Nucleus accumbens (tissue), 56 donors: ENCODE measurements at regions not wholly inside any gene's neighbourhood (a gene's known extent, or its start where the extent isn't known, plus 50 kb on each side); places are given as distances from the start of the nearest gene placed in this dataset.
"Not testable (repeated sequence)": the region's sequence is repeated elsewhere in the genome, so short reads cannot be mapped to it uniquely, and the experiment has no call there.

ENCODE experiments used
- DNase-seq, 56 donors: peaks; one replicate each; lab custom pipeline; 2025; lab: John Stamatoyannopoulos, UW

DNA sequence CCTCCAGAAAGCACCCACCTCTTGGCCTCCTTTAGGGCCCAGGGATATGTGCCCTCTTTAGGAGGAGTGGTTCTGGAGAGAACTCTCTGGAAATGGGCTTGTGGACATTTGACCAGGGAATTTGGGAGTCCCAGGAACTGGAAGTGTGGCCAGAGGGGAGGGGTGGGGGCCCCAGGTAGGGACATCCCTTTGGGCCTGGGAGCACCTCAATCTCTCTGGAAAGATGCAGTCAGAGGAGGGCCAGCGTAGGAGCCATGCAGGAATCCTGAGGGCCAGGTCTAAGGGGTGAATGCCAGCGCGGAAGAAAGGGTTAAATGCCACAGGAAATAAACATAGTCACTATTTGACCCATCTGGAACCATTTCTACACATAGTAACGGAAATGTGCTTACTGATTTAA, 50.3 kb upstream of the ITGA11 start:
- no peak for DNase-seq

DNA sequence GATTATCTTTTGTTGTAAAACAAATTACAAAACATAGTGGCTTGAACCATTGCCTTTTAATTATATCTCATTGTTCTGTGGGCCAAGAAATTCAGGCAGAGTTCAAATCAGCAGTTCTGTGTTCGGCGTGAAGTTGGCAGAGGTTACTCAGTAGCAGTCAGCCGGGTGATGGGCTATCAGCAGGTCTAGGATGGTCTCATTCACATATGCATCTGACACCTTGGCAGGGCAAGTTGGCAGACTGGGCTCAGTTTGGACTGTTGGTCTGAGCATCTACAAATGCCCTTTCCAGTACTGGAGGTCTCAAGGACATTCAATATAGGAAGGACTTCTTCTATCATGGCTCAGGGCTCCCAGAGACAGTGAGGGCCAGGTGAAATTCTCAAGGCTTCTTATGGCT, 51.2 kb upstream of the ITGA11 start:
- DNase-seq = no peak

DNA sequence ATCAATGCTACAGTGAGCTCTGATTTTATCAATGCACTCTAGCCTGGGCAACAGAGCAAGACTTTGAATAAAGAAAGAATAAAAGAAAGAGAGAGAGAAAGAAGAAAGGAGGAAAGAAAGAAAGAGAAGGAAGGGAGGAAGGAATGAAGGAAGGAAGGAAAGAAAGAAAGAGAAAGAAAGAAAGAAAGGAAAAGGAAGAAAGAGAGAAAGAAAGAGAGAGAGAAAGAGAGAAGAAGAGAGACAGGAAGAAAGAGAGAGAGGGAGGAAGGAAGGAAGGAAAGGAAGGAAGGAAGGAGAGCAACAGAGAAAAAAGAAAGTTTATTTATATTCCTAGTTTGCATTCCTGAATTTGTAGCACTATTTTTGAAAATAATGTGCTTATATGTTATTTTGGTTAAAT, 52.3 kb upstream of the ITGA11 start:
- no peak for DNase-seq

DNA sequence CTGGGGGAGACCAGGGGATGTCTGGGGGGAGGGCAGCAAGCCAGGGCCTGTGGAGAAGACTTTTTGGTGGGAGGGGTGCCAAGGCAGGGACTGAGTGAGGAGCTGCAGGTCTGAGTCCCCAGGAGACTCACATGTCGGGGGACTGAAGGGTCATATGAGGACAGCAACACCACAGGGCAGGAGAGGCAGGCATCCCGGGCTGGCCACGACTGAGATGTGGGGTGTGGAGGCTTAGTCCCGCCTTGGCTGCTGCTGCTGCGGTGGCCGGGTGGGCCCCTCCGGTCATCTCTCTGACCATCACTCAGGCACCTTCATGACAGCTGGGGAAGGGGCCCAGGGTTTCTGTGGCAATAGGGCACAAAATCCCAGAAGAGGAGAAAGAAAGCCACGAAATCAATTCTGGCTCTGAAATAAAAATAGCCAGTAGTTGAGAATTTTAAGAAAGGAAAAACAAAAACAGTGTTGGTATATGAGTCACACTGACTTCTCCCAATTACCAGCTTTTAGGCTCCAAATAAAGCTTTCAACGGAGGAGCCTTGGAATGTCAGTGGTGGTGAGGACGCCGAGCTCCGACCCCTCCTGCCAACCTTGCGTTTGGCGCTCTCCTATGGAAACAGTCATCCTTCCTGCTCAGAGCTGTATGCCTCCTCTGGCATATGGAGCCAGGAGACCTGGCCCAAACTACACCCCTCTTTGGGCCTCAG, 52.9 kb upstream of the ITGA11 start:
- DNase-seq = no peak

DNA sequence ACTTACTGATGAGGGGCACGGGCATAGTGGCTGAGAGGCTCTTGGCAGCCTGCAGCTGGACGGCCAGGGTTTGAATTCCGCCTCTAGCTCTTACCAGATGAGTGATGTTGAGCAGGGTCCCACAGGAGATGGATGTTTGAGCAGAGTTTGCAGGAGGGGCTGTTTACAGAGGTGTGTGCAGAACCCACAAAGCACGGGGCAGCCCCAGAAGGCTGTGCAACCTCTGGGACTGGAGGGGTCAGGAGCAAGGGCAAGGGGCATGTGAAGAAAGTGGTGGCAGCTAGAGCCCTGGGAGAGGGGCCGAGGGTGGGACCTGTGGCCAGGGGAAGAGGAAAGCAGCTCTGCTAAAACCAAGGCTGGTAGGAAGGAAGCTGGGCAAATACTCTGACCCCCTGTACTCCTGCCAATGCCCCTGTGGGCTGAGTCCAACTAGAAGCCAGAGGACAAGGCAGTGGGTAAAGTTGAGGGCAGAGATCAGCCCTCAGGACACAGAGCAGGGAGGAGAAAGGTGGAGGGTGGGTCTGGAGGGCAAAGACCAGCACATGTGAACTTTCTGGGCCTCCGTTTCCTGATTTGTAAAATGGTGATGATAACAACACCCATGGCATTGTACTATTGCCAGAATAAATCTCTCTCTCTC, 53.9 kb upstream of the ITGA11 start:
- no peak for DNase-seq

DNA sequence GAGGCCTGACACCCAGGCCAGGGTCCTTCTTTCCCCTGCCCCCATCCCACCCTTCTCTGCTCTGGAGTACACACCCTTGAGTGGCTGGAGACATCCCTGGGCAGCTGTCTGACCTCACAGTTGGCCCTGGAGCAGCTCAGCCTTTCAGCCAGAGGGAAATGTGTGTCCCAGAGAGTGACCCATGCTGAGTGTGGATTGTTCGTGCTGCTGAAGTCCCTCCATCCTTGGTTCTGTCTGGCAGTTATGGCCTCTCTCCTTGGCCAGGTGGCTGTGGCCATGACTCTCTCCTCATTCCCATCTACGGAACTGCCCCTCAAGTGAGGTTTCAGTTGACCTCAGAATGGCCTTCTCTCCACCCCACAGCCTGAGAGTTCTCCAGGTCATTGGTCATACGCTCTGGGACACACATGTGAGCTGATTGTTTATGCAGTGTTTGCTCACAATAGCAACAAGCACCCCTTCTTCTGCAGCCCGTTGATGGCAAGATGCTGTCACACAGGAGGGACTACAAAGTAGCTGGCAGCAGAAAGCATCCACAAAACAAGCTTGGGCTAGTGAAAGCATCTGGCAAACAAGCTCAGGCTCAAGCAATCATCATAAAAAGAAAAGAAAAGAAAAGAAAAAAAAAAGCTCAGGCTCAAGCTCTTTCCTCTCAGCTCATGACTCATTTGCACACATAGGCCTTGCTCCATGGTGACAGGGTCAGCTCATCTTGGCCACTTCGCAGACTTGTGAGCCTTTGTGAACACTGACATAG, 55.3 kb upstream of the ITGA11 start:
- DNase-seq = no peak

DNA sequence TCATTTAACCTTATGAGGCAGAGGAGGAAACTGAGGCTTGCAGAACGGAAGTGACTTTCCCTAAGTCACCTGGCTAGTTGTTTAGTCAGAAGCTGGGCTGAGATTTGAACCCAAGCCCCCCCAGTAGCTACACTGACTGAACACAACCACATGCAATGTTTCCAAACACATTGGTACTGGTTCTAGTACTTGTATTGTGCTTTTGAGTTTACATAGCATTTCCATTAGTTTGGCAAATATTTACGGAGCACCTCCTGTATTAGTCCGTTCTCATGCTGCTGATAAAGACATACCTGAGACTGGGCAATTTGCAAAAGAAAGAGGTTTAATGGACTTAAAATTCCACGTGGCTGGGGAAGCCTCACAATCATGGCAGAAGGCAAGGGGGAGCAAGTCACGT, 56.3 kb upstream of the ITGA11 start:
- DNase-seq = no peak

DNA sequence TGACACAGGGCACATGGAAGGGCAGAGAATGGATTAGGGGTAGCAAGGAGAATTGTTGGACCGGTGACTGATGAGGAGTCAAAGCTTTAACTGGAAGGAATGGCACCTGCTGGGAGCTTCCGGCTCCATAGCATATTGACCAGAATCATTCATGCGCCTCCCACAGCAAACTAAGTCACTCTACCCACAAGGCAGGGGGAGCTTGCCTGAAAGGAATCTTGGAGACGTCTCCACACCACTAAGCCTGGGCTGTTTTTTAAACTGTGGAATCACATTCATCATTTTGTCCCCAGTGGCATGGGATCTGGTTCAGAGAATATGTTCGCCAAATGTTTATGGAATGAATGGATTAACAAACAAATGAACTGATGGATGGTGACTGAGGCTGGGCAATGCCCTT, 57.0 kb upstream of the ITGA11 start:
- no peak for DNase-seq

DNA sequence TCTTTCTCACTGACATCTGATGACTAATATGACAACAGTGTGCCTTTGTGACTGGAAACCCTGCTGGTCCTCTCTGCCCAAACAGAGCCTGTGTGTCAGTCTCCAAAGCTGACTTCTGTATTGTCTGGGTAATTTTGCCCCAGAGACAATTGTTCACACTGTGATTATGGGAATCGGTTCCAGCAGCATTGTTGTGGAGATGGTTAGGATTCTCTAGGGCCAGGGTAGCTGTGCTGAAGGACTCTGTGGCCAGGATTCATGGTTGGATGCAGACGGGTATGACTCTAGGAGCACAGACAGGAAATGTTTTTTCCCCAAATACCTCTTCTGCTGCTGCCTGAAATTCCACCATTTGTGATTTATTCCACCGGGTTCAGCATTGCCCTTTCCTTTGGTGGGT, 57.5 kb upstream of the ITGA11 start:
- DNase-seq = no peak

DNA sequence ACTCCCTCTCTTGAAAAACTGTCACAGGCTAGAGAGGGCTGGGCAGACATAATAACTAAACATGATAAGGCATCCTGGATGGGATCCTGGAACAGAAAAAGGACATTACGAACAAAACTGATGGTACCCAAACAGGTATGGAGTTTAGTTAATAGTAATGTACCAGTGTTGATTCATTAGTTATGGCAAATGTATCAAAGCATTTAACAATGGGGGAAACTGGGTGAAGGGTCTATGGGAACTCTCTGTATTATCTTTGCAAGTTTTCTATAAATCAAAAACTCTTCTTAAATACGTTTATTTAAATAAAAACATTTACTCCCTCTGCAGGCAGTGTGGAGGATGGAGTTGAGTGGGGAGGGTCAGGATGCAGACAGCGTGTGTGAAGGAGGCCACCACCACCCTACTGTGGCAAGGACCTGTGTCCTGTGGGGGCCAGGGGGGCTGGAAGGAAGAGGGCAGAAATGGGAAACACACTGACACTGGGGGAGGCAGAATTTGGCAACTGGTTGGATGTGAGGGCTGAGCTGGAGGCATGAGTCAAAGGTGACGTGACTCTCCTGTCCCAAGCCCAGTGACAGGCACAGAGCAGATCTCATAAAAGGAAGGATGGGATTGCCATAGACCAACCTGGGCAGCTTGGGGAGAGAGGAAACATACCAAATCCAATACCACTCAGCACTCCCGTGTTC, 59.6 kb upstream of the ITGA11 start:
- no peak for DNase-seq

DNA sequence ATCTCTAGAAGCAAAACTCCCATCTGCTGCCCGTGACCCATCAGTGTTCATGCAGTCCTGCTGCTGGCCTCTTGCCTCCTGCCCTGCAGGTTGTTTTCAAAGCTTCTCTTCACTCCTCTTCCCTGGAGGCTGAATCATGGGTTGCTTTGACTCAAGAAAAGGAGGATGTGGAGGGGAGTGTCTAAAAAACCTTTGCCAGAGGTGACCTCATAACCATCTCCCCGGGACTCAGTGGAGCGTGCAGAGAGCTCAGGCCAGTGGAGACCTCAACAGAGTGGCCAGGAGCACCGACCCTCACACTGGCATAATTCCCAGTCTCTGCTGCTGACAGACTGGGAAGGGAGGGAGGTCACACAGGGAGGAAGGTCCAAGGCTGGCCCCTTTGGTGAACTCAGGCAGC, 60.9 kb upstream of the ITGA11 start:
- no peak for DNase-seq

DNA sequence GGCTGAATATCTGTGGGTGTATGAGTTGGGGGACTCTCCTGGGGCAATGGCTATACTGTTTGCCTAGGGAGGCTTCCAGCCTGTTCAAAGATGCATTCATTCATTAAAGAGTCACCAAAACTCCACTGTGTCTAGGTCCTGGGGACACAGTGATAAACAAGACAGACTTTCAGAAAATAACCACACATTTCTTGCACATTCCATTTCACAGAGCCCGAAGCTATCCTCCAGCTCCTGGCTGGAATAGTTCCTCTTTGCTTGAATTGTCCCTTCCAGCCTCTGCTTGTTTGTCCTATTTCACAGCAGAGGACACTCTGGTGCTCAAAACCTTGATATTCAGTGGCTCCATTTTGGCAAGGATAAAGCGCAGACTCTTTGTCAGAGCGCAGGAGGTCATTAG, 61.7 kb upstream of the ITGA11 start:
- no peak for DNase-seq

DNA sequence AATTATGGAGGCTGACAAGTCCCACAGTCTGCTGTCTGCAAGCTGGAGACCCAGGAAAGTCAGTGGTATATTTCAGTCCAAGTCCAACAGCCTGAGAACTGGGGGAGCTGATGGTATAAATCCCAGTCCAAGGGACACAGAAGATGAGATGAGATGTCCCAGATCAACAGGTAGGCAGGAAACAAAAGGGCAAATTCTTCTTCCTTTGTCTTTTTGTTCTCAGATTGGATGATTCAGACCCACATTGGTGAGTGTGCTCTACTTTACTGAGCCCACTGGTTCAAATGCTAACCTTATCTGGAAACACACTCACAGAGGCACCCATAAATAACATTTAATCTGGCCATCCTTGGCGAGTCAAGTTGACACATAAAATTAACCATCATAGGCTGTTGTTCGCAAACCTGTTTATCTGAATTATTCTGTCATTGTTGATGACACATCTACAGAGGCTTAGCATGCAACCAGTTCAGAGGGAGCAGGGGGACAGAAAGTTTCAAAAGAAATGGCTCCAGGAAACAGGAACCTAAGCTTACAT, 62.7 kb upstream of the ITGA11 start:
- no peak for DNase-seq

DNA sequence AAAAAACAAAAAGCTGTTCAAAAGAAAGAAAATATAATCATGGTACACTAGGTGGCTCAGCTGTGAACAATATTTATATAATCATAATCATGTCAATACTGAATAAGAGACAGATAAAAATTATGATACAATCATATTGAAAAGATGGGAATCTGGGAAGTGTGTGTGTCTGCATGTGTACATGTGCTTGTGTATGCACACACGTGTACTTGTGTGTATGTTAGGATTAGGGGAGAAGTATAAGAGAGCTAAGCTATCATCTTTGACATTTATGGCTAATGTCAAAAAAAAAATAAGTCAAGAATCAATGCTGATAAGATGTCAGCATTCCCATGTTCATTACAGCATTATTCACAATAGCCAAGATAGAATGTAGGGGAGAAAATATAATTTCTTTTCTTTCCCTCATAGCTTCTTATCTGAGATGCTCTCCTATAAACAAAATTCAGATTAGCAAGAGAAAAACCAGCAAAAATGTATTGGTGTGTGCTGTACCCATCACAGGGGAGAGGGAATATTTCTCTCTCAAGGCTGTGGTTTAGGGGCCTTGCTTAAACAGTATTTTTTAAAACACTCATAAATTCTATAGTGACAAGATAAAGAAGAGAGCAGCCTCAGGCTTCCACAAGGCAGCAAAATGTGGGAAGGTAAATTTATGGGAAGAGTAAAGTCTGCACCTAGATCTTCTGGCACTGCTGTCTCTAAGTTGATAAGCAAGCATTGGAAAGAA, 63.4 kb upstream of the ITGA11 start:
- no peak for DNase-seq

DNA sequence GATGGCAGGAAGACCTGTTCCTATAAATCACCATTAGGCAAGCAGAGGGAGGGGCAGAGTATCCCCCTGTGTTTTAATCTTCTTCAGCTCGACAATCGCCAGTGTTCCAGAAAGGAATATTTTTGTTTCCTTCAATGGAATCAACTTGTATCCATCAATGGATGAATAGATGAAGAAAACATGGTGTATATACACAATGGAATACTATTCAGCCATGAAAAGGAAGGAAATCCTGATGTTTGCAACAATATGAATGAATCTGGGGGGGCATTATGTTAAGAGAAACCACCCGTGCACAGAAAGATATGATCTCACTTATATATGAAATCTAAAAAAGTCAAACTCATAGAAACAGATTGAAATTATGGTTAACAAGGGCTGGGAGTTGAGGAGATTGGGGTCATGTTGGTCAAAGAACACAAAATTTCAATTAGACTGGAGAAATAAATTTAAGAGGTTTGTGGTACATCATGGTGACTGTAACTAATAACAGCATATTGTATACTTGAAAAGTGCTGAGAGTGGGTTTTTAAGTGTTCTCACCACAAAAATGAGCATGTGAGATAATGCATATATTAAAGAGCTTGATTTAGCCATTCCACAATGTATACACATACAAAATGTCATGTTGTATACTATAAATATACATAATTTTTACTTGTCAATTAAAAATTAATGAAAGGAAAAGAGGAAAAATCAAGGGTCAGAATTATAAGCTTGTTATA, 64.2 kb upstream of the ITGA11 start:
- no peak for DNase-seq

DNA sequence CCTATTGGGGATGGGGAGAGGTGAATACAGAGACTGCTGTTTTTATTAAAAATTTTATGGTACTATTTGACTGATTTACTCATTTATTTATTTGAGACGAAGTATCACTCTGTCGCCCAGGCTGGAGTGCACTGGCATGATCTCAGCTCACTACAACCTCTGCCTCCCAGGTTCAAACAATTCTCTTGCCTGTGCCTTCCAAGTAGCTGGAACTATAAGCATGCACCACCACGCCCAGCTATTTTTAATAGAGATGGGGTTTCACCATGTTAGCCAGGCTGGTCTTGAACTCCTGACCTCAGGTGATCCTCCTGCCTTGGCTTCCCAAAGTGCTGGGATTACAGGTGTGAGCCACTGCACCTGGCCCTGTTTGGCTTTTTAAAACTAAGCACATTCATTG, 64.8 kb upstream of the ITGA11 start:
- not testable (repeated sequence) for DNase-seq

DNA sequence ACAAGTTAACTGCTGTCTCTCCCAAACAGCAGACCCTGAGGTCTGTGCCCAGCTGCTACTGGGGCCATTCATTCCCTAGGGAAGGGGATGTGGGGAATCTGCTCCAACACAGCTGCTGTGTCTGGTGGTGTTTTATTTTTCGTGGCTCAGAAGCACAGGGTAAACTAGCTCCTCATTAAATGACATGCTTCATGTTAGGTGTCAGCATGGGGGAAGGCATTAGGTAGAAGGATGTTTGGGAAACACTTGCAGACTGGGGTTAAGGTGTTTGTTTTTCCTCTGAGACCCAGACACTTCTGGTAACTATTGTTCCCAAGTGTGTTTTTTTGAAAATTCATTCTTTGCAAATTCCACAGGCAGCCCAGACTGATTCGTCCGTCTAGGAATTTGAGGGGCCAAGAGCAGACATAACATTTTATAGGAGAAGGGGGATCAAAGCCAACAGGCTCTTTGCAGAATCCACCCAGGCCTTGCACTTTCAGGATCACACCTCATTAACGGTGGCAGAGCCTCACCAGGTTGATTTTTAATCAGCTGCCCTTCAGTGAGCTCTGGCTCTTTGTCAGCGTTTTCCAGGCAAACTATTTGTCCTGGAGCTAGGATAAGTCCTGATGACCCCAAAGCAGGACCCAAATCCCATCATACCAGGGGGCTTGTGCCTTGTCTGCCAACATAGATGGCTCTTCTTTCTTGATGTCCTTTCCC, 65.4 kb upstream of the ITGA11 start:
- no peak for DNase-seq

DNA sequence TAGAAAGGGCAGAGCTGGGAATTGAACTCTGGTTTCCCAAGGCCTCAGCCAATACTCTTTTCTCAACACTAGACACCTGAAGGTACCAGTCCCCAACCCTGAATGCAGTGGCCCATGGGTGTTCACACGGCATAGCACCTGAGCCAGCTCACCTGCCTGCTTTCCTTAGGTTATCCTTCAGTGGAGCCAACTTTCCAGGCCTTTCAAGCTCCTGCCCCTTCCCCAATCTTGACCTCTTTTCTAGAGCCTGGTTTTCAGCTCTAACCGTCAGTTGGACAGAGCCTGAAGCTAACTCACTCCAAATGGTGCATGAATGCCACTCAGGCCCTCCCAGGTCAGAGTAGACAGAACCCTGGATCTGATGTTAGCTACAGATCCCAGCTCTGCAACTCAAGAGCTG, 66.1 kb upstream of the ITGA11 start:
- no peak for DNase-seq
